GM04503 (cell line): ENCODE measurements at regions not wholly inside any gene's neighbourhood (a gene's known extent, or its start where the extent isn't known, plus 50 kb on each side); places are given as distances from the start of the nearest gene placed in this dataset.
"Not testable (repeated sequence)": the region's sequence is repeated elsewhere in the genome, so short reads cannot be mapped to it uniquely, and the experiment has no call there.

Source experiments
- DNase-seq: peaks from one replicate; pipeline ENCODE4 v3.0.0-alpha.2; 2012; ENCODE audit warnings: low read depth

DNA sequence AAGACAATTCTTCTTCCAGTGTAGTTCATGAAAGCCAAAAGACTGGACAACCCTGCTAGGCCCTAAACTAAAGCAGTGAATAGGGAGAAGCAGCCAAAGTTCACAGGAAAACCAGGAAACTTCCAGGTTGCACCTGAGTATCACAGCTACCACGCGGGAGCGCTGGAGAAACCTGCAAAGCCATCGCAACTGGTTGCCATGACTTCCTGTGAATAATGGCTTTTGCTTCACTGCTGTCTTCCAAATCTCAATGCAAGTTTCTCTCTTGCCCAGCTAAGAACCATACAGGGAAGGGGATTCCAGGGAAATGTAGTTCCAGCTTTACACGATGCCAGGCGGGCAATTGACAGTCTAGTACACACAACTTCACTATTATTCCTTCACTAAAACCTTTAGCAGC lies 114.1 kb downstream of the GXYLT1 start:
- DNase-seq: no peak

- DNase-seq: no peak
Observed at GRCh38 chr12:42027546-42027945, 117.1 kb downstream of the GXYLT1 start.

DNA sequence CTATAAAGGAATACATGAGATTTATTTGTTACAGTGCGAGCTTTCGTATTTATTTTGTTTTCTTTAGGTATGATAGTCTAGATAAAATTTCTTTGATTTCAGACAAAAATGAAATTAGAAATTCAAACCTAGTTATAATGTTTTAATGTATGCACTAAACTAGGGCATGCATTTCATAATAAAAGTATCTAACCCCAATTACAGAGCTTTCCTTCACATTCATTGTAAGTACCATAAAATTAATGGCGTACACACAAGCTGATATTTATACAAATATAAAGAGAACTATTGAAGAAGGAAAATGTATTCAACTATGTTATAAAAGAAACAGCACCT lies 120.2 kb downstream of the GXYLT1 start:
- no peak for DNase-seq

DNA sequence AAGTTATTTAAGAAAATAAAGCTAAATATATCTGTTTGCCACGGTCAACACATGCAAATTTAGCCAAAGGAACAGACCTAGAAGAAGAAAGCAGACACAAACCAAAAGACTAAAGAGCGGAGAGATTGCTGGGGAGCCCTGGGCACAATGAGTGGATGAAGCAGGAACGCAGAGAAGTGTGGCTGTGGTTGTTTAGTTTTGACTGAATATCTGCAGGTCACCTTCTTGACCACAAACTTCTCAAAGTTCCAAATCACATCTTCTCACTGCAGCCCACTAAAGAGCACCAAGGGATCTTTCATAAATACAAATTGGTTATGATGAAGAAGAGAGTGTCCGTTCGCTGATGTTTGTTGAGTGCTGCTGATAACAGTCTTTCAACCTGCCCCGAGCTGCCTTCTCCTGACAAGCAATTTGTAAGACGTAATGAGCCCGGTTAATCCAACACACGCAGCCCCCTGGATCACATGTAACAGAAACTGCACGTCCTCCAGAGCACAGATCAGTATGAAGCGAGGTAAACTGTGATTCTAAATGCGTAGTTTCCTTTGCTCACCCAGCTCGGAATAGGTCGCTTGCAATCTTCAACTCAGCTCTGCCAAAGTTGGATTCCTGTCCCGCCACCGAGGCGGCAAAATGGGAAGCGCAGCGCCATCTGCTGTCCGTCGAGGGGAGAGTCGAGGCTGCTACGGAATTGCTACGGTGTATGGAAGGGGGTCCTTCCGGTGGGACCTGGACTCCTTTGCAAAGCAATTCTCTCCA lies 120.8 kb downstream of the GXYLT1 start:
- DNase-seq: peak; percentile 10

- not testable (repeated sequence) for DNase-seq
Observed at GRCh38 chr12:42021937-42022336, 122.7 kb downstream of the GXYLT1 start.

DNA sequence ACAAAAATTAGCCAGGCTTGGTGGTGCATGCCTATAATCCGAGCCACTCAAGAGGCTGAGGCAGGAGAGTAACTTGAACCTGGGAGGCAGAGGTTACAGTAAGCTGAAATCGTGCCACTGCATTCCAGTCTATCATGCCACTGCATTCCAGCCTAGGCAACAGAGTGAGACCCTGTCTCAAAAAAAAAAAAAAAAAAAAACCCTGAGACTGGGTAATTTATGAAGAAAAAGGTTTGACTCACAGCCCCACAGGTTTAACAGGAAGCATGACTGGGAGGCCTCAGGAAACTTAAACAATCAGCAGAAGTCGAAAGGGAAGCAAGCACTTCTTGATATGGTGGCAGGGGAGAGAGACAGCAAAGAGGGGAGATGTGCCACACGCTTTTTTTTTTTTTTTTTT lies 123.2 kb downstream of the GXYLT1 start:
- no peak for DNase-seq

DNA sequence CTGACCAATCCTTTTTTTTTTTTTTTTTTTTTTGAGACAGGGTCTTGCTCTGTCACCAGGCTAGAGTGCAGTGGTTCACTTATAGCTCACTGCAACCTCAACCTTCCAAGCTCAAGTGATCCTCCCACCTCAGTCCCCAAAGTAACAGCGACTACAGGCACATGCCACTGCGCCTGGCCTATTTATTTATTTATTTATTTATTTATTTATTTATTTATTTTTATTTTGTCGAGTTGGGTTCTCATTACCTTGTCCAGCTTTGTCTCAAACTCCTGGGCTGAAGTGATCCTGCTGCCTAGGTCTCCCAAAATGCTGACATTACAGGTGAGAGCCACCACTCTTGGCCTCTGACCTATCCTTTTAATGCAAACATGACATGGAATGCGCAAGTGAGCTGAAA lies 124.4 kb downstream of the GXYLT1 start:
- no peak for DNase-seq

DNA sequence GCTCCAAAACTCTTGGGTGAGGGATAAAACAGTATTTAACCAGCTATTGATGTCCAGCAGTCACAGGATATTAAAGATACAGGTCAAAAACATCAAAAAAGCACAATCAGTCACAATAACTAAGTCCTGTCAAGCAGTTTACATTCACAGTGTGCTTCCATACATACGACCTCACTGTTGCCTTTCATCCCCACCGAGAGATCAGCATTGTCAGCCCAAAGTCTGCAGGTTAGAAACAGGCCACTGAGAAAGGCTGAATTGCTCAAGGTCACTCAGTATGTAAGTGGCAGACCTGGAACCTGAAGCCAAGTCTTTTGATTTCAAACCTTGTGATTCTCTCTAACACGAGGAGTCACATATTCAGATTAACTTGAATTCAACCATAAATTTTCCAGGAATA lies 124.9 kb downstream of the GXYLT1 start:
- DNase-seq: no peak

DNA sequence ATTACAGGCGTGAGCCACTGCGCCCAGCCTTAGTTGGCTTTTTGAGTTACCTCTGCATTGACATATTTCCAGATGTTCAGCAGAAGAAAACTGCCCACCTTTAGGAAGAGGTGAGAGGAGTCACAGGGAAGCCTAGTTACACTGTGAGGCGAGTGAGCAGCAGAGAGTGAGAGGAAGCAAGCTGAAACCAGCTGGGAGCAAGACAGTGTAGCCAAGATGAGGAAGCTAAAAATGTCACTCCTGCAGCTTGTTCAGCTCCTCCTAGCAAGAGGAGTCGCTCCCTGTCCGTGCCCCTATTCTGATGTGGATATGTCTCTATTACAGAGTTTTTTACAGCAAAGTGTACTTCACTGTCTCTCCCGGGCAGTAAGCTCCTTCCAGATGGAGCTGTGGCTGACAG lies 127.6 kb downstream of the GXYLT1 start:
- no peak for DNase-seq

DNA sequence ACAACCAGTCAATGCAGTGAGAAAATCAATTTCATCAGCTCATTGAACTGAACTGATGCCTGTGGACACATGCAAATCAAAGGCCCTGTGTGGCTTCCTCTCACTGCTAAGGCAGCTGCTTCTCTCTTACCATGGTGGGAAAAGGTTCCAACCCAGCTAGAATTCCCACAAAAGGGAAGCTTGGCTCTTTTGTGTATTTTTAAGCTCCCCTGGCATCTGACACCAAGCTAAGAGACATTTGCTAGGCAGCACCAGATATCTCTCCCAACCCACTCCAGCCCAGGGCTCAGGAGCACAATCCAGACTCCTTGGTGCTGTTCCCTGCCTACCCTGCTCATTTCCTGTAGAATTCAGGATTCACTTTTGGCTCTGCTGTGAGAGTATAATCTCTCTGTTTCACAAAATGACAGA lies 129.6 kb downstream of the GXYLT1 start:
- DNase-seq: no peak

DNA sequence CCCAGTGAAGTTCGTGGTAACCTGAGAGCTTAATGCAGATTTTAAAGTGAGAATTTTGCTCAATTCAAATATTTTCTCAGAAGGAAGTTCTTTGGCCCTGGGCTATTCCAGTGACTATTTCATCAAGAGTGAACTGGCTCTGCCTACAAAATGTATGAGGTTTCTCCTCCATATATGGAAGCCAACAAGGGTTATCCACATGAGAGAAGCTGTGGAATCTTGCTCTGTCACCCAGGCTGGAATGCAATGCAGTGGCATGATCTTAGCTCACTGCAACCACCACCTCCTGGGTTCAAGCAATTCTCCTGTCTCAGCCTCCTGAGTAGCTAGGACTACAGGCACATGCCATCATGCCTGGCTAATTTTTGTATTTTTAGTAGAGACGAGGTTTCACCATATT lies 132.2 kb downstream of the GXYLT1 start:
- not testable (repeated sequence) for DNase-seq

- no peak for DNase-seq
Observed at GRCh38 chr12:42010715-42011114, 134.0 kb downstream of the GXYLT1 start.

DNA sequence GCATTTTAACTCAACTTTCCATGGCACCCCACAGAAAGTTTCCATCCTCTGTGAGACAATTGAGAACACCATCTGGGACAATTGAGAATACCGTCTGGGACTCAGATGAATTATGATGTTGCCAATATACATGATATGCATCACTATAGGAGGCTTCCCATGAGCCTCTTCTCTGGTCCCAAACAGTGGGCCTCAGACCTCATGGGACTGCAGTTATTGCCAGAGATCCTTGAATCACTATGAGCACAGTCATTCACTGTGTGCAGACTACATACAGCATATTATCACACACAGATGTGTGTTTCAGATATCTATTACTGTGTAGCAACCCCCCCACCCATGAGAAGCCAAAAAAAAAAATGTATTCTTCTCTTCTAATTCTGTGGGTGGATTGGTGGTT lies 134.4 kb downstream of the GXYLT1 start:
- no peak for DNase-seq

- no peak for DNase-seq
Observed at GRCh38 chr12:42008996-42009395, 135.7 kb downstream of the GXYLT1 start.

- no peak for DNase-seq
Observed at GRCh38 chr12:42003031-42003430, 141.6 kb downstream of the GXYLT1 start.

DNA sequence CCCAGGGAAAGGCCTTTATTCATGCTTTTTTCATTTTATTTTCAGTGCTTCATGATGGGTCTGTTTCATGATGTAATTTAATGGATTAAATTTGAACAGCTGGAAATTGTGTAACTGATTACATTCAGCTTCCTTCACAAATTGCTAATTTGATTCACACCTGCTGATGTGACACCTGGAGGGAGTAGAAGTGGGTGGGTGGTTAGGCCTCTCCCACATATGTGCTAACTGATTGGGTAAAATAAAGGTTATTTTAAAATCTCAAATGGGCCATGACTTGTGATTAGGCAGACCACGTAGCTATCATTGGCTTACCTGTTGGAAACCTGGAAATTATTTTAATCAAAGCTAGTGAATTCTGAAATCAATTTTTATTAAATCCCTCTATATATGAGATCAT lies 142.1 kb downstream of the GXYLT1 start:
- DNase-seq: no peak

DNA sequence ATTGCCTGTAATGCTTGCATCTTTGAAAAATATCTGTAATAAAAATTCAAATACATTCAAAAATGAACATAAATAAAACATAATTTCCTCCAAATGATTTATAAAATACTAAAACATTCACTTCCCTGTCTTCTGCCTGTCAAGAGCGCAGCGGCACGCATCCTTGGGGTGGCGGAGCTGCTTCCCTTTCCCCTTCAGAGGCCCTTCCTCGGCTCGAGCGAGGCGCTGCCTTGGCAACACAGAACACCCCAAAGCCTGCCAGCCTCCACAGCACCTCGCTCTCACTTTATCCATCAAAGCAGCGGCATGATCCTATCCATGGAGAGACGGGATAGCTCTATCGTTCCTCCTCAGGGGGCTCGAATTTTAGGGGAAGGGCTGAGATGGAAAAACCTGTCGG lies 146.2 kb downstream of the GXYLT1 start:
- no peak for DNase-seq

DNA sequence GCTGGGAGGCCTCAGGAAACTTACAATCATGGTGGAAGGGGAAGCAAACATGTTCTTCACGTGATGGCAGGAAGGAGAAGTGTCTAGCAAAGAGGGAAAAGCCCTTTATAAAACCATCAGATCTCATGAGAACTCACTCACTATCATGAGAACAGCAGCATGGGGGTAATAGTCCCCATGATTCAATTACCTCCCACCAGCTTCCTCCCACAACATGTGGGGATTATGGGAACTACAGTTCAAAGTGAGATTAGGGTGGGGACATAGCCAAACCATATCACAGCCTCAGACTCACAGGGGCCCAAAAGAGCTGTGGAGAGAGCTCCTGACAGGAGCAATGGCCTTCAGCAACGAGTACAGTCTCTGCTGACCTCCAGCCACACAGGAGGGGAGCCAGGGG lies 151.4 kb downstream of the GXYLT1 start:
- no peak for DNase-seq

GRCh38 chr12:41992692-41993215 lies 151.9 kb downstream of the GXYLT1 start:
- no peak for DNase-seq

DNA sequence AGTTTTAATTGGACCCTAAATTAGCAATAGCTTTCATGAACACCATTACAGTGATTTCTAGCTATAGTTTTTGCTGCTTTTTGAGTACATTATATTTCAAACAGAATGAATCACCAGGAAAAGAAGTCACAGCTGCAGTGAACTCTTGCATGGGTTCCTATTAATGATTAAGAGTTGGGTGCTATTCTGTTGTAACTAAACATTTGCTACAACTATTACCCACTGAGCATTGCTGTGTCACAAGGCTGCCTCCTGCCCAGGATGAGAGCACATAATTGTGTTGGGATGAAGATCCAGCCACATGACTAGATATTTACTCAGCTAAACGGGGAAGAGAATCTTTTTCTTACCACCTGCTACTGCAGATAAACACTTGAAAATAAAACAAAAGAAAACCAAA lies 152.7 kb downstream of the GXYLT1 start:
- no peak for DNase-seq

GRCh38 chr12:41988715-41989114 lies 156.0 kb downstream of the GXYLT1 start:
- no peak for DNase-seq

DNA sequence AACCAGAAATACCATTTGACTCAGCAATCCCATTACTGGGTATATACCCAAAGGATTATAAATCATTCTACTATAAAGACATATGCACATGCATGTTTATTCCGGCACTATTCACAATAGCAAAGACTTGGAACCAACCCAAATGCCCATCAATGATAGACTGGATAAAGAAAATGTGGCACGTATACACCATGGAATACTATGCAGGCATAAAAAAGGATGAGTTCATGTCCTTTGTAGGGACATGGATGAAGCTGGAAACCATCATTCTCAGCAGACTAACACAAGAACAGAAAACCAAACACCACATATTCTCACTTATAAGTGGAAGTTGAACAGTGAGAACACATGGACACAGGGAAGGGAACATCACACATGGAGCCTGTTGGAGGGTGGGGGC lies 158.2 kb downstream of the GXYLT1 start:
- not testable (repeated sequence) for DNase-seq

- no peak for DNase-seq
Observed at GRCh38 chr12:41983856-41984255, 160.8 kb downstream of the GXYLT1 start.

DNA sequence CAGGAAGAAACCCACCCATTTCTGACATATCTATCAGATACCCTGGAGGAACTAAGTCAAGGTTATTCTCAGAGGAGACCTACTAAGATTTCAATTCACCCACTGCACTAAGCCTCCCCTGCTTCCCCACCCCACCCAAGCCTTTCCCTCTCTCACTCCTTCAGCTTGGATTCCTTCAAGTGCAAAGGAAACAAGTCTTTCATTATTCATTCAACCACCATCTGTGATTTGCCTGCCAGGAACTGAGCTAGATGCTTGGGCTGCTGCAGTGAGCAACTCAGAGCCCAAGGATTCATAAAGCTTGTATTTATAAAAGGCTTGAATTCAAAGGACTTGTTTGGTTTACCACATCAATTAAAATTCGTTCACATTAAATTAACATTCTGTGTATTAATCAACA lies 161.3 kb downstream of the GXYLT1 start:
- DNase-seq: no peak
